Right lobe of liver (tissue), 6 donors: ENCODE measurements at regions not wholly inside any gene's neighbourhood (a gene's known extent, or its start where the extent isn't known, plus 50 kb on each side); places are given as distances from the start of the nearest gene placed in this dataset.
"Not testable (repeated sequence)": the region's sequence is repeated elsewhere in the genome, so short reads cannot be mapped to it uniquely, and the experiment has no call there.

ENCODE experiments used
- ATAC-seq, 4 donors: fragments of 200-7000 bp; cut with Tn5 transposase; one replicate each; pipeline ENCODE4 v1.9.1; 2020; ENCODE audit warnings: mild to moderate bottlenecking in 4 of 4, moderate library complexity in 4 of 4
- DNase-seq, 3 donors: peaks; one replicate each; pipeline ENCODE4 v3.0.0-alpha.2; 2020
- H3K27ac ChIP-seq, 3 donors: fragments of 200-600 bp; one replicate each; pipeline ENCODE4 v1.8.0; 2022
- H3K27me3 ChIP-seq, 2 donors: fragments of 200-600 bp; one replicate each; pipeline ENCODE4 v1.8.0; 2022
- H3K36me3 ChIP-seq, 4 donors: fragments of 200-600 bp; sonication (generic) in 1 of 4; one replicate each; pipeline versions ENCODE4 v1.5.1 to v1.8.0; 2017 to 2022; ENCODE audit warnings: control low read depth in 1 of 4
- H3K4me1 ChIP-seq, 4 donors: fragments of 200-600 bp; sonication (generic) in 1 of 4; one replicate each; pipeline versions ENCODE4 v1.5.1 to v1.8.0; 2017 to 2022; ENCODE audit warnings: control low read depth in 1 of 4
- H3K4me3 ChIP-seq, 3 donors: fragments of 200-600 bp; one replicate each; pipeline ENCODE4 v1.8.0; 2022
- H3K9me3 ChIP-seq, 4 donors: fragments of 200-600 bp; sonication (generic) in 1 of 4; one replicate each; pipeline versions ENCODE4 v1.5.1 to v1.8.0; 2017 to 2022; ENCODE audit warnings: control low read depth in 1 of 4
- CTCF ChIP-seq, 4 donors: fragments of 200-600 bp in 3 of 4; fragments of 450-650 bp in 1 of 4; IDR thresholded peaks; one replicate each; pipeline versions ENCODE4 v1.5.1 to v1.8.0; 2016 to 2022; ENCODE audit warnings: antibody characterized with exemption in 4 of 4, mild to moderate bottlenecking in 2 of 4
- POLR2A ChIP-seq: fragments of 450-650 bp; IDR thresholded peaks from one replicate; pipeline ENCODE4 v1.6.1; 2017; ENCODE audit warnings: antibody characterized with exemption, mild to moderate bottlenecking
- WGBS: methylation state at CpG from one replicate; pipeline ENCODE4 v1.1.6; 2018; ENCODE audit warnings: low coverage, low lambda C conversion rate; ENCODE audit not compliant: insufficient coverage; ENCODE audit errors: missing lambda C conversion rate; 5-methylcytosine and 5-hydroxymethylcytosine counted together
- intact Hi-C, 2 donors: fragments of 100-400 bp; cut with DNase I; formaldehyde crosslinking; loops; one replicate each; pipeline versions ENCODE4 v1.11.2 to v1.14.1; 2022
- donor health status: DM: no; HTN: yes; CAD: no.
- donor health status: DM: no; HTN: no; CAD: no.
- donor health status: DM: no; HTN: no; CAD: no.
- donor health status: DM: no; HTN: yes; CAD: no.
- donor health status: DM: no; HTN: yes; CAD: no.

- H3K4me1 ChIP-seq: no peaks in the 10 kb centered on the region
- H3K9me3 ChIP-seq: no peaks in the 10 kb centered on the region
- ATAC-seq (no peak), DNase-seq (no peak)
- H3K27me3 ChIP-seq: no peaks in the 10 kb centered on the region
- WGBS: 21% methylated on average over 5 of the region's 9 CpGs
- intact Hi-C loops: no loop called here
- TF ChIP-seq POLR2A (no peak), CTCF (IDR thresholded peaks at IDR 0.05) (no peak)
- no peak overlapping the region for H3K27ac ChIP-seq
- no peaks in the 10 kb centered on the region for H3K36me3 ChIP-seq
- H3K4me3 ChIP-seq: no peak overlapping the region
Measured at GRCh38 chr13:63249411-63250187, 1834.0 kb upstream of the PCDH20 start.

- H3K27ac ChIP-seq, H3K4me1 ChIP-seq, H3K4me3 ChIP-seq, H3K9me3 ChIP-seq, H3K36me3 ChIP-seq, intact Hi-C loops, H3K27me3 ChIP-seq, DNase-seq, ATAC-seq: not testable (repeated sequence)
- WGBS: 81% methylated on average over 15 of the region's 15 CpGs
Measured at GRCh38 chr13:63236667-63237396, 1821.2 kb upstream of the PCDH20 start.

GRCh38 chr13:63218596-63218995, 1802.9 kb upstream of the PCDH20 start:
- H3K9me3 ChIP-seq, H3K4me1 ChIP-seq, DNase-seq, H3K36me3 ChIP-seq, intact Hi-C loops, H3K4me3 ChIP-seq, H3K27ac ChIP-seq, H3K27me3 ChIP-seq, ATAC-seq: not testable (repeated sequence)
- WGBS: 69% methylated on average over 3 of the region's 3 CpGs

GRCh38 chr13:63209330-63210017, 1793.8 kb upstream of the PCDH20 start:
- Histone ChIP-seq H3K4me3 (no peak overlapping the region), H3K4me1 (no peaks in the 10 kb centered on the region), H3K36me3 (no peaks in the 10 kb centered on the region), H3K27ac (no peak overlapping the region), H3K27me3 (no peaks in the 10 kb centered on the region), H3K9me3 (no peaks in the 10 kb centered on the region)
- TF ChIP-seq CTCF (IDR thresholded peaks at IDR 0.05) (no peak), POLR2A (no peak)
- ATAC-seq (no peak), DNase-seq (no peak)
- intact Hi-C loops: no loop called here
- 55% methylated on average over 6 of the region's 6 CpGs for WGBS

- TF ChIP-seq CTCF (IDR thresholded peaks at IDR 0.05): no peak
Measured at GRCh38 chr13:63208826-63209225, 1793.2 kb upstream of the PCDH20 start.

More at GRCh38 chr13:63208826-63209225, 1793.2 kb upstream of the PCDH20 start:
- 17% methylated on average over 3 of the region's 3 CpGs for WGBS
- H3K27ac ChIP-seq: no peak overlapping the region
- intact Hi-C loops: no loop called here
- H3K4me1 ChIP-seq: no peaks in the 10 kb centered on the region
- H3K36me3 ChIP-seq: no peaks in the 10 kb centered on the region
- H3K9me3 ChIP-seq: no peaks in the 10 kb centered on the region
- DNase-seq (no peak), ATAC-seq (no peak)
- H3K27me3 ChIP-seq: no peaks in the 10 kb centered on the region
- H3K4me3 ChIP-seq: no peak overlapping the region
